Right lobe of liver (tissue), 6 donors: ENCODE measurements at regions not wholly inside any gene's neighbourhood (a gene's known extent, or its start where the extent isn't known, plus 50 kb on each side); places are given as distances from the start of the nearest gene placed in this dataset.

Experiments
- ATAC-seq, 4 donors: fragments of 200-7000 bp; cut with Tn5 transposase; one replicate each; pipeline ENCODE4 v1.9.1; 2020; ENCODE audit warnings: mild to moderate bottlenecking in 4 of 4, moderate library complexity in 4 of 4
- DNase-seq, 3 donors: peaks; one replicate each; pipeline ENCODE4 v3.0.0-alpha.2; 2020
- H3K27ac ChIP-seq, 3 donors: fragments of 200-600 bp; one replicate each; pipeline ENCODE4 v1.8.0; 2022
- H3K27me3 ChIP-seq, 2 donors: fragments of 200-600 bp; one replicate each; pipeline ENCODE4 v1.8.0; 2022
- H3K36me3 ChIP-seq, 4 donors: fragments of 200-600 bp; sonication (generic) in 1 of 4; one replicate each; pipeline versions ENCODE4 v1.5.1 to v1.8.0; 2017 to 2022; ENCODE audit warnings: control low read depth in 1 of 4
- H3K4me1 ChIP-seq, 4 donors: fragments of 200-600 bp; sonication (generic) in 1 of 4; one replicate each; pipeline versions ENCODE4 v1.5.1 to v1.8.0; 2017 to 2022; ENCODE audit warnings: control low read depth in 1 of 4
- H3K4me3 ChIP-seq, 3 donors: fragments of 200-600 bp; one replicate each; pipeline ENCODE4 v1.8.0; 2022
- H3K9me3 ChIP-seq, 4 donors: fragments of 200-600 bp; sonication (generic) in 1 of 4; one replicate each; pipeline versions ENCODE4 v1.5.1 to v1.8.0; 2017 to 2022; ENCODE audit warnings: control low read depth in 1 of 4
- POLR2A ChIP-seq: fragments of 450-650 bp; IDR thresholded peaks from one replicate; pipeline ENCODE4 v1.6.1; 2017; ENCODE audit warnings: antibody characterized with exemption, mild to moderate bottlenecking
- WGBS: methylation state at CpG from one replicate; pipeline ENCODE4 v1.1.6; 2018; ENCODE audit warnings: low coverage, low lambda C conversion rate; ENCODE audit not compliant: insufficient coverage; ENCODE audit errors: missing lambda C conversion rate; 5-methylcytosine and 5-hydroxymethylcytosine counted together
- intact Hi-C, 2 donors: fragments of 100-400 bp; cut with DNase I; formaldehyde crosslinking; loops; one replicate each; pipeline versions ENCODE4 v1.11.2 to v1.14.1; 2022
- TF ChIP-seq, protein P1 (sequence below), 4 donors: fragments of 200-600 bp in 3 of 4; fragments of 450-650 bp in 1 of 4; IDR thresholded peaks; one replicate each; pipeline versions ENCODE4 v1.5.1 to v1.8.0; 2016 to 2022; ENCODE audit warnings: antibody characterized with exemption in 4 of 4, mild to moderate bottlenecking in 2 of 4
- donor health status: DM: no; HTN: yes; CAD: no.
- donor health status: DM: no; HTN: no; CAD: no.
- donor health status: DM: no; HTN: no; CAD: no.
- donor health status: DM: no; HTN: yes; CAD: no.
- donor health status: DM: no; HTN: yes; CAD: no.

DNA sequence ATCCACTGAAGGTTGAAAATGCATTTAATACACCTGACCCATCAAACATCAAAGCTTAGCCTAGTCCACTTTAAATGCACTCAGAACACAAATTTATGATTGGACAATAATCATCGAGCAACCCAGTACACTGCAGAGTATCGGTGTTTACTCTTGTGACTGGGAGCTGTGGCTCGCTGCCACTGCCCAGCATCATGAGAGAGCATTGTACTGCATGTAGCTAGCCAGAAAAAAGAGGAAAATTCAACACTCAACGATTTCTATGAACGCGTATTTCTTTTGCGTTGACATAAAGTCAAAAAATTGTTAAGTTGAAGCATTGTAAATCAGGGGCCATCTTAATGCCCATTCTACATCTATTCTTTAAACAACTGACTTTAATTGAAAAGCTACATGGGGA lies 95.1 kb upstream of the CD180 start:
- Histone ChIP-seq H3K4me1 (no peaks in the 10 kb centered on the region), H3K27ac (no peak overlapping the region), H3K9me3 (no peaks in the 10 kb centered on the region), H3K36me3 (no peaks in the 10 kb centered on the region), H3K27me3 (no peaks in the 10 kb centered on the region), H3K4me3 (no peak overlapping the region)
- TF ChIP-seq, protein P1, sequence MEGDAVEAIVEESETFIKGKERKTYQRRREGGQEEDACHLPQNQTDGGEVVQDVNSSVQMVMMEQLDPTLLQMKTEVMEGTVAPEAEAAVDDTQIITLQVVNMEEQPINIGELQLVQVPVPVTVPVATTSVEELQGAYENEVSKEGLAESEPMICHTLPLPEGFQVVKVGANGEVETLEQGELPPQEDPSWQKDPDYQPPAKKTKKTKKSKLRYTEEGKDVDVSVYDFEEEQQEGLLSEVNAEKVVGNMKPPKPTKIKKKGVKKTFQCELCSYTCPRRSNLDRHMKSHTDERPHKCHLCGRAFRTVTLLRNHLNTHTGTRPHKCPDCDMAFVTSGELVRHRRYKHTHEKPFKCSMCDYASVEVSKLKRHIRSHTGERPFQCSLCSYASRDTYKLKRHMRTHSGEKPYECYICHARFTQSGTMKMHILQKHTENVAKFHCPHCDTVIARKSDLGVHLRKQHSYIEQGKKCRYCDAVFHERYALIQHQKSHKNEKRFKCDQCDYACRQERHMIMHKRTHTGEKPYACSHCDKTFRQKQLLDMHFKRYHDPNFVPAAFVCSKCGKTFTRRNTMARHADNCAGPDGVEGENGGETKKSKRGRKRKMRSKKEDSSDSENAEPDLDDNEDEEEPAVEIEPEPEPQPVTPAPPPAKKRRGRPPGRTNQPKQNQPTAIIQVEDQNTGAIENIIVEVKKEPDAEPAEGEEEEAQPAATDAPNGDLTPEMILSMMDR (IDR thresholded peaks at IDR 0.05), result no peak
- TF ChIP-seq POLR2A, result no peak
- intact Hi-C loops, result no loop called here
- ATAC-seq (no peak), DNase-seq (no peak)
- WGBS, result 92% methylated on average over 6 of the region's 7 CpGs

DNA sequence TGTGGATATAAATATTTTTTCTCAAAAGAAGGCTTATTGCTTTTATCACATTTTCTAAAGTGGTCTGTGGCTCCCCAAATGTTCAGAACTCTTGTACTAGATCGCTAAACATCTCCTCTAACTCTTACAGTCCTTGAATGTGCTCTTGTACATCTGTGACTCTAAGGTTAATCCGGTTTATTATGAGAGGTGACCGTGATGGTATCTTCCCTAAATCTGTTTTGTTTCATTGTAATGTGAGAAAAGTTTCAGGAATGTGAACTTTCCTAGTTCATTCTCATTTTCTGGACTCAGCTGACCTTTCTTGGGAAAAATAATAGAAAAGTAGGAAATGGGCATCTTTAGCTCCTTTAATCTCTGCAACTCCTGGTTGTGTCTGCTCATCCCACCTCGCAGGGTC lies 94.5 kb upstream of the CD180 start:
- no peak for TF ChIP-seq POLR2A
- TF ChIP-seq, protein P1 (IDR thresholded peaks at IDR 0.05), result no peak
- 87% methylated on average over 4 of the region's 4 CpGs for WGBS
- Histone ChIP-seq H3K4me3 (no peak overlapping the region), H3K9me3 (no peaks in the 10 kb centered on the region), H3K27ac (no peak overlapping the region), H3K27me3 (no peaks in the 10 kb centered on the region), H3K4me1 (no peaks in the 10 kb centered on the region), H3K36me3 (no peaks in the 10 kb centered on the region)
- ATAC-seq (no peak), DNase-seq (no peak)
- intact Hi-C loops, result no loop called here

DNA sequence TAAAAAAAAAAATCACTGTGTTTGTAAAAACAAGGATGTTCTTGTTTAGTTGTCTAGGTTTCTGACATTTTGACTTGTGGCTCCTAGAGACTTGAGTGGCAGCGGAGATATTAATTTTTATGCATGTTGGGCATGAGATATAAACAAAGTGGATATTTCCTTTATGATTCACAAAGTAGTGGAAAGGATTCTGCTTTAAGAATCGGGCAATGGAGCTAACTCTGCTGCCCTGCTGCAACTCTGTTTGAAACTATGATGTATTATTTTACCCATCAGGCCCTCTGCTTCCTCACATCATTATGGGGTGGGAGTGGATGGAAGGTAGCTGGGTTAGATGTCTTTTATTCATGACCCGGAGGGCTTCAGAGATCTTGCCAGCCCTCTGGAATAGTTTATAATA lies 94.1 kb upstream of the CD180 start:
- H3K4me3 ChIP-seq, result no peak overlapping the region
- no peak overlapping the region for H3K27ac ChIP-seq
- 80% methylated on average over 3 of the region's 3 CpGs for WGBS
- H3K27me3 ChIP-seq, result no peaks in the 10 kb centered on the region
- H3K36me3 ChIP-seq, result no peaks in the 10 kb centered on the region
- TF ChIP-seq, protein P1 (IDR thresholded peaks at IDR 0.05), result no peak
- intact Hi-C loops, result no loop called here
- no peaks in the 10 kb centered on the region for H3K4me1 ChIP-seq
- no peak for DNase-seq
- H3K9me3 ChIP-seq, result no peaks in the 10 kb centered on the region
- no peak for ATAC-seq

DNA sequence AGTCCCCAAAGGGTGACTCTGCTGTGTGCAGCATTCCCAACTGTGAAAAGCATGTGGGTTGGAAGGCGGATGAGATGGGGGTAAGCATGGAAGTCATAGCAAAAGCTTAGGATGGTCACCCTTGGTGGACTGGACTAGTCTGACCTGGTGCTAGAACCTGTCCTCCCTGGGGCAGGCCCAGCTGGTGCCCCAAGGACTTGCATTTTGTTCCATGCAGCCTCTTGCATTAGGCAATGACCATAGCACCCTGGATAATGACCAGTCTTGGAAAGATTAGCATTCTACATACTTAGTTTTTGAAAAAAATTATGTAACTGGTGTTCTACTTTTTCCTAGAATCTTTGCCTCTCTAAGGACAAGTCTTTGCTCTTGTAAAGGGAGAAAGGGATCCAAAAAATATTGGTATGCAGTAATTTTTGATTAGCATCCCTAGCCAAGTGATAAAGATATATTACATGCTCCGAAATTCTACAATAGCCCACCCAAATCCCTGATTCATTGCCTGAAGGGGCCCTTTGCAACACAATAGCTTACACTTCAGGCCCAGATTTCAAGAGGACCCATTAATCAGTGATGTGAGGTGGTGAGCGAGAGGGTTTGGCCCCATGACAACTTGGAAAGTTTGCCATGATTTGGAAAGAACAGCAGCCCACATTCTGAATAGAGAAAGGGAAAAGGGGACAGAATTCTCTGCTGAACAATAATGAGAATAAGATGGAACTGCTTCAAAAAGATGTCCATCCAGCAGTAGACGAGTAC lies 93.3 kb upstream of the CD180 start:
- Histone ChIP-seq H3K27ac (no peak overlapping the region), H3K4me3 (no peak overlapping the region), H3K9me3 (no peaks in the 10 kb centered on the region), H3K4me1 (no peaks in the 10 kb centered on the region), H3K36me3 (no peaks in the 10 kb centered on the region), H3K27me3 (no peaks in the 10 kb centered on the region)
- DNase-seq (no peak), ATAC-seq (no peak)
- intact Hi-C loops, result no loop called here
- WGBS, result 83% methylated on average over 4 of the region's 4 CpGs
- no peak for TF ChIP-seq POLR2A
- TF ChIP-seq, protein P1 (IDR thresholded peaks at IDR 0.05), result no peak
